K562 (cell line): ENCODE measurements at regions not wholly inside any gene's neighbourhood (a gene's known extent, or its start where the extent isn't known, plus 50 kb on each side); places are given as distances from the start of the nearest gene placed in this dataset.

ENCODE experiments used
- CGGBP1 ChIP-seq: fragments of 250-450 bp; sonication (Bioruptor Pico); IDR thresholded peaks from 2 replicates; pipeline ENCODE4 v1.9.0; 2021; ENCODE audit warnings: mild to moderate bottlenecking
- CLOCK ChIP-seq: fragments of 250-450 bp; sonication (Bioruptor Pico); IDR thresholded peaks from 2 replicates; pipeline ENCODE4 v1.4.0; 2020; ENCODE audit warnings: mild to moderate bottlenecking, moderate library complexity, borderline replicate concordance
- CREM ChIP-seq: IDR thresholded peaks from 2 replicates; pipeline ENCODE4 v1.6.1; 2014; ENCODE audit warnings: antibody characterized with exemption, low read depth
- DLX4 ChIP-seq: fragments of 250-450 bp; sonication (Bioruptor Pico); IDR thresholded peaks from 2 replicates; pipeline ENCODE4 v1.6.1; 2021; ENCODE audit warnings: mild to moderate bottlenecking
- E2F6 ChIP-seq, 2 experiments: IDR thresholded peaks; 2 replicates each; pipeline ENCODE4 v1.6.1; 2011; ENCODE audit warnings: borderline replicate concordance in 1 of 2, control low read depth in 1 of 2, low read depth in 1 of 2, low read length in 1 of 2, mild to moderate bottlenecking in 1 of 2, mixed read lengths in 1 of 2, moderate library complexity in 1 of 2; ENCODE audit not compliant: insufficient read depth in 1 of 2, insufficient read length in 1 of 2, poor library complexity in 1 of 2, severe bottlenecking in 1 of 2; ENCODE audit errors: extremely low read depth in 1 of 2
- GMEB1 ChIP-seq: fragments of 250-450 bp; sonication (Bioruptor Pico); IDR thresholded peaks from 2 replicates; pipeline ENCODE4 v1.4.0; 2020; ENCODE audit warnings: mild to moderate bottlenecking
- HNRNPUL1 ChIP-seq: fragments of 200-400 bp; formaldehyde crosslinking; IDR thresholded peaks from 2 replicates; pipeline ENCODE4 v1.6.1; 2017; ENCODE audit warnings: low read length
- MCM2 ChIP-seq: fragments of 450-650 bp; IDR thresholded peaks from 2 replicates; pipeline ENCODE4 v1.6.1; 2017; ENCODE audit warnings: low read depth, mild to moderate bottlenecking
- MCM5 ChIP-seq: fragments of 450-650 bp; IDR thresholded peaks from 2 replicates; pipeline ENCODE4 v1.6.1; 2016; ENCODE audit warnings: low read depth
- NCOA1 ChIP-seq: fragments of 450-650 bp; IDR thresholded peaks from 2 replicates; pipeline ENCODE4 v1.6.1; 2016; ENCODE audit warnings: low read depth
- NELFE ChIP-seq: IDR thresholded peaks from 2 replicates; pipeline ENCODE4 v1.6.1; 2011; ENCODE audit warnings: mild to moderate bottlenecking; ENCODE audit not compliant: insufficient read depth, insufficient read length
- NR3C1 ChIP-seq: sonication (generic); formaldehyde crosslinking; IDR thresholded peaks from 2 replicates; pipeline ENCODE4 v1.8.1; 2022; ENCODE audit warnings: missing genetic modification reagents
- PML ChIP-seq: IDR thresholded peaks from 2 replicates; pipeline ENCODE4 v1.6.1; 2012; ENCODE audit warnings: low read length, inconsistent platforms
- RB1 ChIP-seq: fragments of 450-650 bp; IDR thresholded peaks from 2 replicates; pipeline ENCODE4 v1.6.1; 2017; ENCODE audit warnings: low read depth, mild to moderate bottlenecking
- TSC22D4 ChIP-seq: fragments of 450-650 bp; IDR thresholded peaks from 2 replicates; pipeline ENCODE4 v1.6.1; 2016; ENCODE audit warnings: missing genetic modification characterization, missing biosample characterization, control low read depth
- XRCC3 ChIP-seq: fragments of 450-650 bp; IDR thresholded peaks from 2 replicates; pipeline ENCODE4 v1.6.1; 2017; ENCODE audit warnings: mild to moderate bottlenecking, moderate library complexity
- ZNF121 ChIP-seq: sonication (generic); formaldehyde crosslinking; conservative IDR thresholded peaks from 2 replicates; pipeline ENCODE4 v1.8.0; 2022; ENCODE audit warnings: missing genetic modification reagents
- ZNF354B ChIP-seq: fragments of 250-450 bp; sonication (Bioruptor Pico); IDR thresholded peaks from 2 replicates; pipeline ENCODE4 v1.4.0; 2020
- ZNF408 ChIP-seq: fragments of 250-450 bp; sonication (Bioruptor Pico); IDR thresholded peaks from 2 replicates; pipeline ENCODE4 v1.4.0; 2020; ENCODE audit warnings: low read depth, mild to moderate bottlenecking, moderate library complexity
- ZNF740 ChIP-seq, 3 experiments: fragments of 200-800 bp in 1 of 3; sonication (Bioruptor generic) in 1 of 3; sonication (generic) in 1 of 3; formaldehyde crosslinking in 1 of 3; IDR thresholded peaks; 2 replicates each; pipeline versions ENCODE4 v1.6.1 to v1.8.0; 2016 to 2022; ENCODE audit warnings: mild to moderate bottlenecking in 2 of 3, missing compliant biosample characterization in 2 of 3, missing genetic modification characterization in 2 of 3, missing genetic modification reagents in 1 of 3

- TF ChIP-seq ZNF740 (CRISPR knock-in tag; IDR thresholded peaks at IDR 0.05), result no peak
- TF ChIP-seq ZNF740 (tag; IDR thresholded peaks at IDR 0.05), result no peak
- TF ChIP-seq NR3C1, result no peak
- no peak for TF ChIP-seq CGGBP1
- TF ChIP-seq NELFE, result no peak
- TF ChIP-seq MCM5, result no peak
- no peak for TF ChIP-seq ZNF121 (CRISPR knock-in tag)
- no peak for TF ChIP-seq CLOCK (CRISPR knock-in tag)
- no peak for TF ChIP-seq PML
- no peak for TF ChIP-seq ZNF408 (CRISPR knock-in tag)
- no peak for TF ChIP-seq TSC22D4 (tag)
- no peak for TF ChIP-seq HNRNPUL1
- no peak for TF ChIP-seq CREM
- no peak for TF ChIP-seq DLX4 (CRISPR knock-in tag)
- TF ChIP-seq GMEB1, result no peak
- no peak for TF ChIP-seq NCOA1
- TF ChIP-seq E2F6 (IDR thresholded peaks at IDR 0.05; ENCODE audit: borderline replicate concordance in 1 of 2, extremely low read depth in 1 of 2, insufficient read depth in 1 of 2, insufficient read length in 1 of 2, low read depth in 1 of 2, low read length in 1 of 2, poor library complexity in 1 of 2, severe bottlenecking in 1 of 2), result no peak
- TF ChIP-seq RB1, result 0 out of 2 replicates have a peak, but pooled peaks have one; percentile 23
- no peak for TF ChIP-seq ZNF354B
- TF ChIP-seq MCM2, result no peak
- no peak for TF ChIP-seq XRCC3
These were observed 334.5 kb upstream of the NOCT start (continued) for GRCh38 chr4:138680989-138681604.
